ENCODE measurements at regions not wholly inside any gene's neighbourhood (a gene's known extent, or its start where the extent isn't known, plus 50 kb on each side); places are given as distances from the start of the nearest gene placed in this dataset.

- H3K4me3 ChIP-seq (ENCODE audit: low read length): no peak overlapping the region
- DNase-seq (ENCODE audit: low read depth): no peak
- TF ChIP-seq CTCF (conservative IDR thresholded peaks at IDR 0.05; ENCODE audit: low read length): no peak
Observed at GRCh38 chr5:1662559-1663085, 137.0 kb downstream of the MRPL36 start.

GRCh38 chr5:1661831-1662558 is 137.6 kb downstream of the MRPL36 start:
- H3K4me3 ChIP-seq (ENCODE audit: low read length): no peak overlapping the region
- TF ChIP-seq CTCF (conservative IDR thresholded peaks at IDR 0.05; ENCODE audit: low read length): no peak
- DNase-seq (ENCODE audit: low read depth): no peak

GRCh38 chr5:1661311-1661710 is 137.6 kb upstream of the LPCAT1 start:
- TF ChIP-seq CTCF (conservative IDR thresholded peaks at IDR 0.05; ENCODE audit: low read length): no peak
- no peak overlapping the region for H3K4me3 ChIP-seq (ENCODE audit: low read length)
- no peak for DNase-seq (ENCODE audit: low read depth)

GRCh38 chr5:1660511-1660910 is 136.8 kb upstream of the LPCAT1 start:
- H3K4me3 ChIP-seq (ENCODE audit: low read length): no peak overlapping the region
- no peak for DNase-seq (ENCODE audit: low read depth)
- TF ChIP-seq CTCF (conservative IDR thresholded peaks at IDR 0.05; ENCODE audit: low read length): no peak

GRCh38 chr5:1660001-1660400 is 136.2 kb upstream of the LPCAT1 start:
- no peak for TF ChIP-seq CTCF (conservative IDR thresholded peaks at IDR 0.05; ENCODE audit: low read length)
- DNase-seq (ENCODE audit: low read depth): no peak
- H3K4me3 ChIP-seq (ENCODE audit: low read length): no peak overlapping the region

GRCh38 chr5:1659100-1659981 is 135.6 kb upstream of the LPCAT1 start:
- no peak for TF ChIP-seq CTCF (conservative IDR thresholded peaks at IDR 0.05; ENCODE audit: low read length)
- no peak for DNase-seq (ENCODE audit: low read depth)
- no peak overlapping the region for H3K4me3 ChIP-seq (ENCODE audit: low read length)

All from AG10803 (cell line).